GM19467 (cell line): ENCODE measurements at regions not wholly inside any gene's neighbourhood (a gene's known extent, or its start where the extent isn't known, plus 50 kb on each side); places are given as distances from the start of the nearest gene placed in this dataset.

ENCODE experiments used
- ATAC-seq: cut with Tn5 transposase; IDR thresholded peaks from one replicate; pipeline ENCODE4 v1.9.1; 2021; ENCODE audit warnings: mild to moderate bottlenecking, moderate library complexity; ENCODE audit not compliant: unreplicated experiment

DNA sequence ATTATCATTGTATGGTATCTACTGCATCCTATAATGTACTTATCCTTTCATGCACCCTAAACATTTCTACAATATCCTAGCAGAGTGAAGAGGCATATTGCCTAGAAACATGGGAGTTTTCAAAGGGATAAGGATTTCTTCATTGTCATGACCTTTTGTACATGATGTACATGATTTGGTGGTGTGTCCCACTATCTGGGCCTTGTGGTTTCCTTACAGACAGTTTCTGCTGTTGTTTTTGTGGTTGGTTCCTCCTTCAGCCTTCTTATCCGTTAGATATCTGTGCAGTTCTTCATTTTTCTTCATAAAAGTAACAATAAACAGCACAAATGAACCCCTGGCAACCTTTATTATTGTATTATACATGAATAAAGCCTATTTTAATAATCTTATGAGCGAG lies 70.4 kb upstream of the BACH1 start:
- no peak for ATAC-seq

DNA sequence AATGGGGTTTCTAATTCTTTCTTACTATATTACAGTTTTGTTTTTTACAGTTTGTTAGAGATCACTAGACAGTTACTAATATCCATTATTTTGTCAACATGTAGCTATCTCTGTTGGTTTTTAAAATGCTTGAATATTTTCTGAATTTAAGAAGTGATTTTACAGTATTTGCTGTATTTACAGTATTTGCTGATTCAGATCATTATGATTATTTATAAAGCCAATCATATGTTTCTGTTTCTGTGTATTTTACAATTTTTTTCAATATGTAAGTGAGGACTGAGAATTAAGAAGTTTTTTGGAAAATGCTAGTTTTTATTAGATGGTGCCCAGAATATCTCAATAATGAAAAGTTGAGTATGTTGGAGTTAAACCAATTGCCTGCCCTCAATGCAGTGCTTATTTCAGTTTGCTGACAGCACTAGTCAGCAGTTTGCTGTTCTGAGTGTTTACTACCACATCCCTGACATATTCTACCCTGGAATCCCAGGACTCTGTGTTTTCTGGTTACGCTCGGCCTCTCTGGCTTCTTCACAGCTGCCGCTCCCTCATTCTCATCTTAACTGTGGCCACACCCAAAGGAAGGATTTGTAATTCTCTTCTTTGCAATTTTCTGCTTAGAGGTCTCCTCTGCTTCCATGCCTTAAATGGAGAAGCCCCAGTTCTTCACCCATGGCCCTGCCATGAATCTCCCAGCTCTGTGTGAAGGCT lies 68.0 kb upstream of the BACH1 start:
- no peak for ATAC-seq

DNA sequence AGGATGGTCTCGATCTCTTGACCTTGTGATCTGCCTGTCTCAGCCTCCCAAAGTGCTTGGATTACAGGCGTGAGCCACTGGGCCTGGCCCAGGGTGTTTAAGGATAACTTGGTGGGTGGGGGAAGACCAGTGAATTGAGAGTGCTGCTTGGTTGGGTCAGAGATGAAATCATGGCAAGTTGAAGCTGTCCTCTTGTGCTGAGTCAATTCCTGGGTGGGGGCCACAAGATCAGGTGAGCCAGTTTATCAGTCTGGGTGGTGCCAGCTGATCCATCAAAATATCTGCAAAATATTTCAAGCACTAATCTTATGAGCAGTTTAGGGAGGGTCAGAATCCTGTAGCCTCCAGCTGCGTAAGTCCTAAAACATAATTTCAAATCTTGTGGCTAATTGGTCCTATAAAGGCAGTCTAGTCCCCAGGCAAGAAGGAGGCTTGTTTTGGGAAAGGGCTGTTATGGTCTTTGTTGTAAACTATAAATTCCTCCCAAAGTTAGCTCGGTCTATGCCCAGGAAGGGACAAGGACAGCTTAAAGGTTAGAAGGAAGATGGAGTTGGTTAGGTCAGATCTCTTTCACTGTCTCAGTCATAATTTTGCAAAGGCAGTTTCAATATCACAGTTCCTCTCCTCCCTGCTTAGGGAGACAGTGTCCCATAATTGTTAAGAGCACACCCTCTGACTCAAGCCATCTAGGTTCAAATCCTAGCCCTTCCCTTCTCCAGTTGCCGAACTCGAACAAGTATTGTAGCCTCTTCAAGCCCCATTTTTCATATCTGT lies 66.8 kb upstream of the BACH1 start:
- no peak for ATAC-seq

DNA sequence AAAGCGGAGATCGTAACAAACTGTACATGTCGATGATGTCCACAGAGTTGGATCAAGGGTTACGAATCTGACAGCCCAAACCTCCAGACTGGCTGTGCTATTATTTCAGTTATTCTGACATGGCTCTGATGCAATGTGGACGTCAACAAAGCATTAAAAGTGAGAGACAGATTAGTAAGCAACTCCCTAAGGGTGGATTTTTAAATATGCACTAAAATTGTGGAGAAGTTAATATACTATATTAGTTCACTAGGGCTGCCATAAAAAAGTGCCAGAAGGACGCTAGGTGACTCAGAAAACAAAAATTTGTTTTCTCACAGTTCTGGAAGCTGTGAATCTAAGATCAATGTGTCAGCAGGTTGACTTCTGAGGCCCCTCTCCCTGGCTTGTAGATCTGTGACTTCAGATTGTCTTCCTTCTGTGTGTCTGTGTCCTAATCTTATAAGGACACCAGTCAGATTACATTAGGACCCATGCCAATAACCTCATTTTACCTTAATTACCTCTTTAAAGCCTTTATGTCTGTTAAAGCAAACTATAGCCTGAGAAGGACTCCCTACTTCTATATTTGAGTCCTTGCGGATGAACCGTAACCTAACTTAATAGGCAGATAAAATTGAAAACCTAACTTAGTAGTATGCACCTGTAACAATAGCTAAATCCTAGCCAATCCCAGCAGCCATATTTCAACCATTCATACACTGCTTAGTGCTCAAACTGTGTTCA lies 66.0 kb upstream of the BACH1 start:
- no peak for ATAC-seq

DNA sequence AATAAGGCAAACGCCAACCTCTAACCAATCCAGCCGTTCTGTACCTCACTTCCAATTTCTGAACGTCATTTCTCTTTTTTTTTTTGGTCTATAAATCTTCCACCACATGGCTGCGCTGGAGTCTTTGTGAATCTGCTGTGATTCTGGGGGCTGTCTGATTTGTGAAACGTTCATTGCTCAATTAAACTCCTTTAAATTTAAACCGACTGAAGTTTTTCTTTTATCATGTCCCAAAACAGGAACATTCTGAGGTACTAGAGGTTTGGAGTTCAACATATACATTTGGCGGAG lies 65.5 kb upstream of the BACH1 start:
- ATAC-seq = peak; percentile 2

- peak; percentile 53 for ATAC-seq
Measured at GRCh38 chr21:29233611-29234540, 64.8 kb upstream of the BACH1 start.

- ATAC-seq = peak; percentile 42
Measured at GRCh38 chr21:29235714-29236197, 63.0 kb upstream of the BACH1 start.

- no peak for ATAC-seq
Measured at GRCh38 chr21:29236201-29236600, 62.5 kb upstream of the BACH1 start.

DNA sequence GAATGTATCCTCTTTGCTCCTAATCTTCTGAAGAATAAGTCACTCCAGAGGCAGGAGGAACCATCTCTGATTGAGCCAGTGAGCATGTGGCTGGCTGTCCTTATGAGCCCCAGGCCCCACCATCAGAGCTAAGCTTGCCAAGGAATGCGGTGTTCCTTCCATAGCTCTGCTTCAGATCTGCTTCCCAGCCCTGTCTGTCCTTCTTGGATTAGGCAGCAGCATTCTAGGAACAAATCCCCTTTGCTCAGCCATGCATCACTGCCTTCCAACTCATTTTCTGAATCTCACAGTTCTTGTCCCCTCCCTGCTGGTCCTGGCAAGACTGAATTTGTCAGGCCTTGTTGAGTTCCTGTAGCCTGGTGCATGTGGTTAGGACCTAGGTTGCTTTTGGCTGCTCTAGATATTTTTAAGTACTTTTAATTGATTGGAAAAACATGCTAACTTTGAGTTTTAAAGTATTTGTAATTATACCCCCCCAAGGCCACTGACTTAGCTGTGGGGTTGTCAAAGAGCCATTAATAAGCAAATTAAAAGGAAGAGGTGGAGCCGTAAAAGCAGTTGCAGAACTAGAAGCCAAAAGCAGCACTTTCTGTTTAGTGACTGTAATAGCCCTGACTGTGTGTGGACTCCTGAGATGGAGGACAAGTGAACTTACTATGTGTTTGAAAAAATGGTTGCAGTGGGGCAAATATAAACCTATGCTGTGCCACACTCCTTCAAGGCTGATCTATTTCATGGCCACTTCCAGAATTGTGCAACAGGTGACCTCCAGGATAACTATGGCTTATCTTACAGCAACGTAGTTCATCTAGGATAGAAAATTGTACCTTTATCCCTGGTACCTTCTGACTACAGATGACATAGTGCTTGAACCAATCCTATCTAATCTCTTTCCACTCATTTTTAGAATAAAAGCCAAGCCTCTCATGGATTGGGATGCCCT lies 61.3 kb upstream of the BACH1 start:
- no peak for ATAC-seq

GRCh38 chr21:29238053-29238966 lies 60.4 kb upstream of the BACH1 start:
- no peak for ATAC-seq

DNA sequence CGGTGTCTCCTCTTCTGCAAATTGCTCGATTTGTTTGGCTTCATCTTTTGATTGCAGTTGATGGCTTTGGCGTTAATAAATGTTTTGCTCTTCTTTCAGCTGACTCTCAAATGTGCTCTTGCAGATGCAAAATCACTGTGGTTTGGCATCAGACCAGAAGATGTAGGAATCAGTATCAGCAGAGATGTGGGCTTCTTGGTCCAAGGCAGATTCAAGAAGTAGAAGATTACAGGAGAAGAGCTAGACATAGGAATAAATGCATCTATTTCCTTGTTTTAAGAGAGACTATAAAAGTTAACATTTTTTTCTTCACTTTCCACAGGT lies 59.8 kb upstream of the BACH1 start:
- ATAC-seq = no peak

GRCh38 chr21:29240136-29240535 lies 58.6 kb upstream of the BACH1 start:
- no peak for ATAC-seq

DNA sequence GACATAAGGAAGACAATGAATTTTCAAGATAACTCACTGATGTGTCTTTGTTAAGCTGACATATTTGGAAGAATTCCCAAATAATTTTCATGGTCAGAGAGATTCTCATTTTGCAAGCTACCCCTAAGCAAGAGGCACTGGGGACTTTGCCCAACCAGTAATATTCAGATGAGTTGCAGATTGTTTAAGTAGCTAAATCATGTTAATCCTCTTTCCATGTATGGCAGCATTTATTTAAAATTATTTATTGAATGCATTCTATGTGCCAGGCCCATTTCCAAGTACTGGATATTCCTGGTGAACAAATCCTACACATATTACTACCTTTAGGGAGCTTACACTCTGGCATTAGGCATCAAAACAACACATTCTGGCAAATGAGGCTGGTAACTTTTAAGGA lies 56.5 kb upstream of the BACH1 start:
- no peak for ATAC-seq

GRCh38 chr21:29243188-29243587 lies 55.5 kb upstream of the BACH1 start:
- no peak for ATAC-seq

- ATAC-seq = no peak
Measured at GRCh38 chr21:29245104-29245643, 53.5 kb upstream of the BACH1 start.

- ATAC-seq = no peak
Measured at GRCh38 chr21:29245863-29246262, 52.9 kb upstream of the BACH1 start.

DNA sequence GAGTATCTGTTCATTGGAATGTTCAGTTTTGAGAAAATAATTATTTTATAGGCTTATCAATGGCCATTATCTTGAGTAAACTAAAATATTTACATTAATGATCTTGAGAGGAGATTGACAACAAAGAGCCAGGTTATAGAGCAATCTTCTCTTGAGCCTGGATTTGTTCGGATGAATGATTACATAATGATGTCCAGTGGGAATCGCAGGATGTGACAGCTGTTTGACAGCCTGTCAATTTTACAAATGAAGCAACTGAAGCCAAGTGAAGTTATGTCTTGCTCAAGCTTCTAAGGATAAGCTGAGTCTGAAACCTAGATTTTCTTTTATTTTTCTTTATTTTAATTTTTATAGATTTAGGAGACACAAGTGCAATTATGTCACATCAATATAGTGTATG lies 52.1 kb upstream of the BACH1 start:
- ATAC-seq = no peak

DNA sequence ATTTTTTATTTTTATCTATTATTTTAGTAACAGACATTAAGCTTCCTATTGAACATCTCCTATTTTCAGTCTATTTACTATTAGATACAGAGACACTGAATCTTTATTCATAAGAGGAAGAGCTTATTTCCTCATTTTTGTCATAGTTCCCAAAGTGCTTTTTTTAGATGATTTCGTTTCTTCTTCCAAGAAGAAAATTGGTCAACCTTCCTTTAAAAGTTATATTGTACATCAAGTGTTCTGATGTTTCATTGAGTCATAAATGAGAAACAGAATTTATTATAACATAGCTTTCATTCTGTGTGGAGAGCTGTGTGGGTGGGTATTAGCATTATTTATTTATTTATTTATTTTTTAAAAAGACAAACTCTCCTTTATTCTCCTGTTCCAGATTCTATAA lies 50.6 kb upstream of the BACH1 start:
- ATAC-seq = no peak
